Caco-2 (cell line): ENCODE measurements at regions not wholly inside any gene's neighbourhood (a gene's known extent, or its start where the extent isn't known, plus 50 kb on each side); places are given as distances from the start of the nearest gene placed in this dataset.

Experiments used
- BruUV-seq: library from RNA; stranded (reverse); fragments of 400-500 nt; replicated peaks from 2 replicates; lab custom pipeline; 2021; lab: Mats Ljungman, UMichigan
- CTCF ChIA-PET: fragments of 300-600 bp; sonication (Branson Sonifier 250); formaldehyde crosslinking; loops from one replicate; lab custom pipeline; 2022; ENCODE audit warnings: antibody characterized with exemption; lab: Charles Lee
- POLR2A ChIA-PET: fragments of 300-600 bp; sonication (Branson Sonifier 250); formaldehyde crosslinking; loops from one replicate; lab custom pipeline; 2022; ENCODE audit warnings: antibody characterized with exemption; lab: Charles Lee
- DNase-seq, 2 experiments: peaks; one replicate each; pipeline versions ENCODE4 v3.0.0 to v3.0.0-alpha.2; 2020 to 2022
- H3K27me3 ChIP-seq: replicated peaks from 2 replicates; pipeline ENCODE4 v1.6.0; 2011; ENCODE audit warnings: low read length; ENCODE audit not compliant: control insufficient read depth, insufficient read depth
- H3K36me3 ChIP-seq: 2 replicates; pipeline ENCODE4 v1.5.1; 2011; ENCODE audit warnings: low read length; ENCODE audit not compliant: control insufficient read depth, insufficient read depth
- H3K4me1 ChIP-seq: fragments of 250-450 bp; sonication (Bioruptor Pico); 2 replicates; pipeline ENCODE4 v1.5.1; 2020; ENCODE audit warnings: mild to moderate bottlenecking
- H3K4me3 ChIP-seq: 2 replicates; pipeline ENCODE4 v1.5.1; 2011; ENCODE audit warnings: low read depth, mild to moderate bottlenecking, control low read depth, low read length
- H3K9me3 ChIP-seq: fragments of 250-450 bp; sonication (Bioruptor Pico); 2 replicates; pipeline ENCODE4 v1.5.1; 2020; ENCODE audit warnings: mild to moderate bottlenecking, moderate library complexity
- H3K27ac Mint-ChIP-seq: one replicate; pipeline ENCODE4 v1.8.0; 2022; ENCODE audit warnings: mixed read lengths; ENCODE audit not compliant: unreplicated experiment
- H3K27me3 Mint-ChIP-seq: one replicate; pipeline ENCODE4 v1.8.0; 2022; ENCODE audit warnings: mixed read lengths; ENCODE audit not compliant: insufficient read depth, unreplicated experiment
- H3K36me3 Mint-ChIP-seq: one replicate; pipeline ENCODE4 v1.8.0; 2022; ENCODE audit warnings: mild to moderate bottlenecking, mixed read lengths; ENCODE audit not compliant: insufficient read depth, unreplicated experiment
- H3K4me1 Mint-ChIP-seq: one replicate; pipeline ENCODE4 v1.8.0; 2022; ENCODE audit warnings: low read depth, mixed read lengths; ENCODE audit not compliant: unreplicated experiment
- H3K4me3 Mint-ChIP-seq: one replicate; pipeline ENCODE4 v1.8.0; 2022; ENCODE audit warnings: mild to moderate bottlenecking, moderate library complexity, mixed read lengths; ENCODE audit not compliant: unreplicated experiment
- H3K9me3 Mint-ChIP-seq: one replicate; pipeline ENCODE4 v1.8.0; 2022; ENCODE audit warnings: mixed read lengths; ENCODE audit not compliant: unreplicated experiment
- CTCF ChIP-seq, 2 experiments: fragments of 200-600 bp in 1 of 2; IDR thresholded peaks; 1 replicate in 1 of 2; 2 replicates in 1 of 2; pipeline versions ENCODE4 v1.5.1 to v1.8.0; 2011 to 2022; ENCODE audit warnings: antibody characterized with exemption in 1 of 2, control low read depth in 1 of 2, inconsistent platforms in 1 of 2, low read depth in 1 of 2, low read length in 1 of 2, mild to moderate bottlenecking in 1 of 2, moderate library complexity in 1 of 2; ENCODE audit not compliant: insufficient read depth in 1 of 2, severe bottlenecking in 1 of 2, unreplicated experiment in 1 of 2
- intact Hi-C: fragments of 100-400 bp; cut with micrococcal nuclease; formaldehyde crosslinking; loops from one replicate; pipeline ENCODE4 v1.10.0; 2022; ENCODE audit not compliant: unreplicated experiment

GRCh38 chr3:84904212-84904611, 54.6 kb upstream of the CADM2 start:
- POLR2A ChIA-PET: no interaction called here
- Mint-ChIP-seq H3K4me1 (no peaks in the 10 kb centered on the region), H3K27ac (no peak overlapping the region), H3K9me3 (no peaks in the 10 kb centered on the region), H3K27me3 (no peaks in the 10 kb centered on the region), H3K4me3 (no peak overlapping the region), H3K36me3 (no peaks in the 10 kb centered on the region)
- CTCF ChIA-PET: no interaction called here
- no peak overlapping the region for H3K4me3 ChIP-seq
- no peaks in the 10 kb centered on the region for H3K4me1 ChIP-seq
- DNase-seq: no peak
- no peaks in the 10 kb centered on the region for H3K27me3 ChIP-seq
- intact Hi-C loops: no loop called here
- no TSS peak for BruUV-seq
- no peak for TF ChIP-seq CTCF (IDR thresholded peaks at IDR 0.05; ENCODE audit: insufficient read depth in 1 of 2, low read depth in 1 of 2, low read length in 1 of 2, severe bottlenecking in 1 of 2, unreplicated experiment in 1 of 2)
- no peaks in the 10 kb centered on the region for H3K9me3 ChIP-seq
- H3K36me3 ChIP-seq: no peaks in the 10 kb centered on the region

DNA sequence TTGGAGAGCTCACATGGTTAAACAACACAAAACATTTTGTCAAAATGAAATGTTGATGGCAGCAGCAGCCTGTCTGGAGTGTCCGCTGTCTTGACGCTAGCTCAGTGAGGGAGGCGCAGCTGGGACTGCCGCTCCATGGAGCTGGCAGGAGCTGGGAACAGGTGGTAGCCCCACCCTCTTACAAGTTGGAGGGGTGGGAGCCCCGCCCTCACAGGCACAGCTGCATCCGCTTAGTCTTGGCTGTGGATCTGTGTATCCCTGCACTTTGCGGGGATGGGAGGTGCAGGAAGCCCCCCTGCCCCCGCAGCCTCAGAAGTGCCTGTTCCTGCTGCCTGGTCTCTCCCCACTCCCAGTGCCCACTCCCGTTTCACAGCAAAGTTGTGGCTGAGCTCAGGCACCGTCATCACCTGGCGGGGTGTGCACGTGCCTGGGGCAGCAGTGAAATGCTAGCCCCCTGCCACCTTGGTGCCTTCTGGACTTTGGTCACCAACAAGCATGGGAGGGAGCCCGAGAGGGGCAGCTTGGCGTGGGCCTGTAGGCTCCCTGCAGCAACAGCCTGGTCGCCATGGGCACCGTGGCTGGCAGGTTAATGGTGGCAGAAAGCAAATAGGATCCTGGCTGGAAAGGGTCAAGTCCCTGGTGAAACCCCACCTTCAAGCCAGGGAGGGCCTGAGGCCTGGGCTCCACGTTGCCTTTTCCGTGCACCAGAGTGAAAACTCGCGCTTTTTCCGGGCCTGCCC, 53.8 kb upstream of the CADM2 start:
- Mint-ChIP-seq H3K4me3 (no peak overlapping the region), H3K27me3 (no peaks in the 10 kb centered on the region), H3K36me3 (no peaks in the 10 kb centered on the region), H3K9me3 (no peaks in the 10 kb centered on the region), H3K4me1 (no peaks in the 10 kb centered on the region), H3K27ac (no peak overlapping the region)
- H3K4me3 ChIP-seq: no peak overlapping the region
- TF ChIP-seq CTCF (IDR thresholded peaks at IDR 0.05; ENCODE audit: insufficient read depth in 1 of 2, low read depth in 1 of 2, low read length in 1 of 2, severe bottlenecking in 1 of 2, unreplicated experiment in 1 of 2): no peak
- intact Hi-C loops: no loop called here
- ChIA-PET POLR2A (no interaction called here), CTCF (no interaction called here)
- BruUV-seq: no TSS peak
- DNase-seq: no peak
- no peaks in the 10 kb centered on the region for H3K36me3 ChIP-seq
- H3K4me1 ChIP-seq: no peaks in the 10 kb centered on the region
- no peaks in the 10 kb centered on the region for H3K27me3 ChIP-seq
- H3K9me3 ChIP-seq: no peaks in the 10 kb centered on the region

- no peak for TF ChIP-seq CTCF (IDR thresholded peaks at IDR 0.05; ENCODE audit: insufficient read depth in 1 of 2, low read depth in 1 of 2, low read length in 1 of 2, severe bottlenecking in 1 of 2, unreplicated experiment in 1 of 2)
- Mint-ChIP-seq H3K27me3 (no peaks in the 10 kb centered on the region), H3K4me1 (no peaks in the 10 kb centered on the region), H3K4me3 (no peak overlapping the region), H3K9me3 (no peaks in the 10 kb centered on the region), H3K36me3 (no peaks in the 10 kb centered on the region), H3K27ac (no peak overlapping the region)
- Histone ChIP-seq H3K4me1 (no peaks in the 10 kb centered on the region), H3K9me3 (no peaks in the 10 kb centered on the region), H3K4me3 (no peak overlapping the region), H3K36me3 (no peaks in the 10 kb centered on the region), H3K27me3 (no peaks in the 10 kb centered on the region)
- no peak for DNase-seq
- ChIA-PET CTCF (no interaction called here), POLR2A (no interaction called here)
- BruUV-seq: no TSS peak
- intact Hi-C loops: no loop called here
Observed at GRCh38 chr3:84905556-84905920, 53.3 kb upstream of the CADM2 start.
